ENCODE measurements at regions not wholly inside any gene's neighbourhood (a gene's known extent, or its start where the extent isn't known, plus 50 kb on each side); places are given as distances from the start of the nearest gene placed in this dataset.

DNA sequence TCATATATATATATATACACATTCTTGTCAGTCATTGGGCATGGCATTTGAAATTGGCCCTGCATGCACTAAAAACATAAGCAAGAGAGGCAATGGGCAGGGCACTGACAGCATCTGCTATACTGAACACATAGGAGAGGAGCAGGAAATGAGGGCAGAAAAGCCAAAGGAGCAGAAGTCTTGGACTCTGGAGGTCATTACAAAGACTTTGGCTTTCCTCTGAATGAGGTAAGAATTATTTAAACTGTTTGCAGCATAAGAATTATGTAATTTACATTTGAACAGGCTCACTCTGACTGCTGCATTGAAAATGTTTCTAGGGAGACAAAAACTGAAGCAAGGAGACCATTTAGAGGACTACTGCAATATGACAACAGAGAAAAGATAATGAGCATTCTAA lies 396.5 kb downstream of the PRDM5 start:
- intact Hi-C loops (cut with micrococcal nuclease): no loop called here

DNA sequence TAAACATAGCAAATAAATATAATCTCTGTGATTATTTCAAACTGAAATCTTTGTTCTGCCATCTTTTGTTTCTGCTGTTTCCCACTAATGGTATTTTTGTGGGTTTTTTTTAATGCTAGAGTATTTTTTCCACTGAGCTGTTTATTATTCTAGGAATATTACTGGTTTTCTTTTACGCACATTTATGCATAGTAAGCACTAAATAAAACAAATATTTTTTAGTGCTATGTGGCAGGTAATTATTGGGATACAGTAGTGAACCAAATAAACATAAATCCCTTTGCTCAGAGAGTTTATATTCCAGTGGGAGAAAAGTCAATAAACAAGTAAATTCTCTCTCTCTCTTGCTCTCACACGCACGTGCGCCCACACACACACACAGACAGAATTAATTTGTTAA lies 397.4 kb downstream of the PRDM5 start:
- intact Hi-C loops (cut with micrococcal nuclease): no loop called here

DNA sequence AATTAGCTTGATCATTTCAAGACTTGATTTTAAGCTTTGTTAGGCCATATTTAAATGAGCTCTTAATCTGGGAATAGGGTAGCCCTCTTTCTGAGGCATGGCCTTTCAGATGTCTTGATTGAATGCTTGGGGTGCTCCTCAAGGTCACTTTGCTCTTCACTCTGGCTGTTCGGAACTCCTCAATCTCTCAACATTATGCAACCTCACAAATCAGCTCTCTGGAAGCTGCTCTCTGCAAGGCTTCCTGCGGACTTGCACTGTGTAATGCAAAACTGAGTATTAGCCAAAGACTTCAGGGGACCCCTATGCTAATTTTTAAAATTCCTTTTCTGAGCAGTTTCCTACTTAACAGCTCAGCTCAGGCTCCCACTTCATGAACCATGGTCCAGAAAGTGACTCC lies 398.3 kb downstream of the PRDM5 start:
- intact Hi-C loops (cut with micrococcal nuclease): no loop called here

DNA sequence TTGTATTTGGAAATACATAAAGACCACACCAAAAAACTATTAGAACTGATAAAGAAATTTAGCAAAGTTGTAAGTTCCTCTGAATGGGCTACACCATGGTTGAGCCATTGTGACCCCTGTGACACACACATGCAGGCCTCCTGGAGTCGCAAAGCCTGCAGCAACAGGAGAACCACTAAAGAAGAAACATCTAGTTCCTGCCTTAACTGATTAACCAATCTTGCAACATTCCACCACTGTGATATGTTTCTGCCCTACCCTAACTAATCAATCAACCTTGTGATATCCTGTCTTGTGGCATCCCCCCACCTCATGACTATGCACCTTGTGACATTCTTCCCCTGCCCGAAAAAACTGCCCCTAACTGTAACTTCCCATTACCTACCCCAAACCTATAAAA lies 401.8 kb downstream of the PRDM5 start:
- intact Hi-C loops (cut with micrococcal nuclease): no loop called here

DNA sequence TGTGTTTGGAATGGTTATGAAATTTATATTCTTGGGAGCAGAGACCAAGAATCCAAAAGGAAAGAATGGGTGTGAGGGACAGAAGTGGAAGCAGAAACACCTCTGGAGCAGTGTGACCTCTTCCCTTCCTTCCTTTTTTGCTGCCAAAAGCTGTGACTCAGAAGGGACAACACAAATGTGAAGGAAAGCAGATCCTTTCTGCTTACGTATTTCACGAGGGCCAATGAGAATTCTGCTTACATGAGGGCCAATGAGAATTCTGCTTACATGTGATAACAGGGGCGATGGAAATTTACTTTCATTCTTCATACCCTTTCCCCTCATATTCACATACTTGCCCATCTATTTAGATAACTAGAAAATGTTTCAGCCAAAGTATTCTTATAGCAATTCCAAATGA lies 404.6 kb downstream of the PRDM5 start:
- intact Hi-C loops (cut with micrococcal nuclease): no loop called here

DNA sequence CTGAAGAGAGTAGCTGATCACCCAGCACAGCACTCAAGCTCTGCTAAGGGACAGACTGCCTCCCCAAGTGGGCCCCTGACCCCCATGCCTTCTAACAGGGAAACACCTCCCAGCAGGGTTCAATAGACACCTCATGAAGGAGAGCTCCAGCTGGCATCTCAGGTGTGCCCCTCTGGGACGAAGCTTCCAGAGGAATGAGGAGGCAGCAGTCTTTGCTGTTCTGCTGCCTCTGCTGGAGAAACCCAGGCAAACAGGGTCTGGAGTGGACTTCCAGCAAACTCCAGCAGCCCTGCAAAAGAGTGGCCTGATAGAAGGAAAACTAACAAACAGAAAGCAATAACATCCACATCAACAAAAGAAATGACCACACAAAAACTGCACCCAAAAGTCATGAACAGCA lies 412.8 kb downstream of the PRDM5 start:
- intact Hi-C loops (cut with micrococcal nuclease): no loop called here

DNA sequence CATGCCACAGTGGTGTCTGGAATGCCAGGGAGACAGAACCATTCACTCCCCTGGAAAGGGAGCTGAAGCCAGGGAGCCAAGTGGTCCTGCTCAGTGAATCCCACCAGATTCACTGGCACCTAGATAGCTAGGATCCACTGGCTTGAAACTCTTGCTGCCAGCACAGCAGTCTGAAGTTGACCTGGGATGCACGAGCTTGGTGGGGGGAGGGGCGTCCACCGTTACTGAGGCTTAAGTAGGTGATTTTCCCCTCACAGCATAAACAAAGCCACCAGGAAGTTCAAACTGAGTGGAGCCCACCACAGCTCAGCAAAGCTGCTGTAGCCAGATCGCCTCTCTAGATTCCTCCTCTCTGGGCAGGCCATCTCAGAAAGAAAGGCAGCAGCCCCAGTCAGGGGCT lies 413.3 kb downstream of the PRDM5 start:
- intact Hi-C loops (cut with micrococcal nuclease): no loop called here

DNA sequence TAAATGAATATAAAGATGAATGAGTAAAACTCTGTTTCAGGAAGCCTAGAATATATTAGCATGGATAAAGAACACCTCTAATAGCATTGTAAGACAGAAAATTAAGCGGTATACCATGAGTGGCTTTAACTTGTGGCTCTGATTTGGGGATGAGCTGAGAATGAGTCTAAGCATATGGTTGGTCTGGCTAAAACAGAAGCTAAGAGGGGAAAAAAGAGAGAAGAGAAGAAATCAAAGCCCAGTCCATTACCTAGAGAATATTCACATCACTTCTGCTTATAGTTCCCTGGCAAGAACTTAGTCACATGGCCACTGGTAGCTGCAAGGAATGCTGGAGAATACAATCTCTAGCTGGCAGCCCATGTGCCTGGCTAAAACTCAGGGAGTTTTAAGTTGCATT lies 414.5 kb downstream of the PRDM5 start:
- intact Hi-C loops (cut with micrococcal nuclease): no loop called here

DNA sequence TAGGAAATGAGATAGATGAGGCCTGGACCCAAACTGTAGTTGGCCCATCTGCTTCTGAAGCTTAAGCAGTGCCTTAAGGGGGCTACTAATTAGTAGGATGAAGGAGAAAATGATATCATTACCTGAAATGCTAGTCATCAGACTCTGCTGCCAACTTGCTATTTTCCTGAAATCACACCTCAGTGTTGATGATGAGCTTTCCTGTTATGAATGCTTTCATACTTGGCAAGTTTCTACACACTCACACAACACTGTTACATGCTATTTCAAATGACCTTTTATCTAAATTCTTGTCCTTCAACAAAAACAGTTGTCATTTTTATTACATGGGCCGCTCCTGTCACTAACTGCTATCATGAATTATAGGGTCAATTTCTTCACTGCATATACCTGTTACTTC lies 416.0 kb downstream of the PRDM5 start:
- intact Hi-C loops (cut with micrococcal nuclease): no loop called here

DNA sequence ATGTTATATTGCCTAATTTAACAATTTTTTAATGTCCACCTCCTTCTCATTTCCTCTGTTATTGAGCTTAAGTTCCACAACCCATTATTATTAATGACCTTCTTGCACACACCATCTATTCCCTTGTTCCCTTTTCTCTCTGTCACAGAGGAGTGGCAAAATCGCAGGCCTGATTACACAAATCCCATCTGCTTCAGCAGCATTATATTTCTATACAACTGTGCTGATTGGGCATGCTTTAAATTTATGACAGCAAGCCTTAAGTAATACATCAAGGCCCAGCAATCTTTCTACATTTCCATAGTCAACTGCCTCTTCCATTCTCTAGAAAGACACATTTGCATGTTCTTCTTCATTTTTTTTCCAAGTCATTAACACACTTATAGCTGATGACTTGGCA lies 423.8 kb downstream of the PRDM5 start:
- intact Hi-C loops (cut with micrococcal nuclease): no loop called here

DNA sequence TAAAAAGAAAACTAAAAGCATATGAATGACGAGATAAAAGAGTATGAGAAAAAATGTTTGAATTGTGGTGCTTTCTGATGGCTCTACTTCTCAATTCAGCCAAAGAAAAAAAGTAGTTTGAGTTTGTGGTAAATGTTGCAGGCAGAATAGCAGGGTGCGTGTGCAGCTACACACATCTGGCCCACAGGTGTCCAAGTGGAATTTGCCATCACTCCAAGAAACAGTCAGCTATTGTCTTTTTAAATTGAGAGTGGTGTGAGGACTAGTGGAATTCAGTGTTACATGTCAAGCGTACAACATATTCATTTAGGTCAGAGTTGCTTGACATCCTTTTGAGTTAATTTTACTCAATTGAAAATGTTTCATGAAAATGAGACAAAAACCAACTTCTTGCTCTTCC lies 424.8 kb upstream of the MAD2L1 start:
- intact Hi-C loops (cut with micrococcal nuclease): no loop called here

DNA sequence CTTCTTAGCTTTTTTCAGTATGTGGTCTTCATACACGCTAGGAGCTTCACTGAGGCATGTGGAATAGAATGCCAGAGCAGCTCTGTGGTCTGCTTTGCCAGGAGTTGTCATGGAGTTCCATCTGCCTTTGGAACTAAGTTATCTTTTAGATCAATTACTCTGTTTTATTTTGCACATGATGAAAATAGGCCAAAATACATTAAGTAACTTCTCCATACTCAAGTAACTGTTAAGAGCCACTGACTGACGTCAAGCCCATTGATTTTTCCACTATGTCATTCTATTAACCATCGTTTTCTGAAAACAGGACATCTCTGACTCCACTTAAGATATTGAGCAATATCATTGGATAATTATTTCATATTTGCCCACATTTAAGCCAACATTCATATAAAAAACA lies 415.1 kb upstream of the MAD2L1 start:
- intact Hi-C loops (cut with micrococcal nuclease): no loop called here

DNA sequence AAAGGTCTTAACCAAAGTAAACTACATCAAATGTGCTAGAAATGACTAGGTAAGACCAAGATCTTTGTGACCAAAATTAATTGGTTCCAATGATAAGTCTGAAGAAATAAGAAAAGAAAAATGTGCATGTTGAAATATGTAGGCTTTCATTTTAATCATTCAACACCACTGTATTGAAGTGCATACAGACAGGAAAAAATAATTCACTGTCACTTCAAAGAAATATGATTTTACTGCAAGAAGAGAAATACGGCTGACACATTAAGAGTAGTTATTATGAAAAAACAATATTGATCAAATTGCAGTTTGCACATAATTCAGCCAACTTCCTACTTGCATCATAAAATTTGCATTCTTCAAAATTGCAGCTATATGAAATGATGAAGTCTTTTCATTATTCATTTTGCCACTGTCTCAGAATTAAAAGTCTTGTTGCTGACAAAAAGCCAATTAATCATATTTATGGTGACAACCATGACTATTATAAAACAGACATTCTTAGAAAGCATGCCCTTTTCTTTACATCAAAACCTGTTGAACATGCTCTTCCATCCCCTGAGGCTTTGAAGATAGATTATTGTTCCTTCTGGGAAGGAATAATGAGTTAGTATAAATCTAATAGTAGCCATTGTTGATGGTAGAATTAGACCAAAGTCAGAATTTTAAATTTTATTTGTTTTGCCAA lies 405.9 kb upstream of the MAD2L1 start:
- intact Hi-C loops (cut with micrococcal nuclease): no loop called here

DNA sequence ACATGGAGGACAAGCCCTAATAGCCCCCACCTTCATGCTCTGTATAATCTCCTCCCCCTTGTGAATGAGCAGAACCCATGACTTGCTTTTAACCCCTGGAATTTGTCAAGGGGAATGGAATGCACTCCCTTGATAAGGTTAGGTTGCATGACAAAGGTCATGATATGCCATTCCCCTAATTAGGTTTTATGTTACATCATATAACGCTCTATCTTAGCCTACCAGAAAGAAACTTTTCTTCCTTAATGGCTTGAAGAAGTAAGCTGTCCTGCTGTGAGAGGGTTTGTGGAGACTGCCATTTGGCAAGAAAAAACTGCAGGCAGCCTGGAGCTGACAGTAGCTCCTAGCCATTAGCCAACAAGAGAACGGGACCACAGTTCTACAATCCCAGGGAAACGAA lies 399.8 kb upstream of the MAD2L1 start:
- intact Hi-C loops (cut with micrococcal nuclease): no loop called here

DNA sequence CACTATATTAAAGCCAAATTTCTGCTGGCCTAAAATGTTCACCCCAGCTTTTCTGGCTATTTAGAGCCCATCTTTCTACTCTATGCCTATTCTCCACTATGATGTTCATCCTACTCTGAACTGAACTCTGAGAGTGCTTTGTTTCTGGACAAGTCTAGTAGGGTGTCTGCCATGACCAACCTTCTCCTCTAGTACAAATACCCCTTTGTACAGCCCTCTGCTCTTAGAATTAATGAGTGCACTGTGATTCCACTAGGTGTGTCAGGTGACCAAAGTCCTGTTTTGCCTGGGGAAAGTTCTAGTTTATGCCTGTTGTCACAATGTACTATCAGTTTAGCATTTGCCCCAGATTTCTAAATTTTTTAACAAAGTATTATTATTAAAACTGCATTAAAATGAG lies 388.1 kb upstream of the MAD2L1 start:
- intact Hi-C loops (cut with micrococcal nuclease): no loop called here

DNA sequence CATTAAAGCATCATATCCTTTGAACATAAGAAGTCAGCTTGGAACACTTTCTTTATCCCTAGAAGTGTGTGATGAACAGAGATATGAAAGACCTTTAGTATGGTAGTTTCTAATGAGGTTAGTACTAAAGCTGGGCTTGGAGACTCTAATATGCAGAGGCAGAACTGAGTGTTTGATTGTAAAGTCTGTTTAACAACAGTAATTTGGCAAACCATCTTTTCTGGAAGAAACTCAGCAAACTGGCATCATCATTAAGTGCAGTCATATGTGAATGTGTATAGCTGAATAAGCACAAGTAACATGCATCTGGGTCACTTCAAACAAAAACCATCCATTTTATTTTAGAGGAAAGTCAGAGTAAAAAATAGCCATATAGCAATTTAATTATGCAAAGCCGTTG lies 385.9 kb upstream of the MAD2L1 start:
- intact Hi-C loops (cut with micrococcal nuclease): no loop called here

DNA sequence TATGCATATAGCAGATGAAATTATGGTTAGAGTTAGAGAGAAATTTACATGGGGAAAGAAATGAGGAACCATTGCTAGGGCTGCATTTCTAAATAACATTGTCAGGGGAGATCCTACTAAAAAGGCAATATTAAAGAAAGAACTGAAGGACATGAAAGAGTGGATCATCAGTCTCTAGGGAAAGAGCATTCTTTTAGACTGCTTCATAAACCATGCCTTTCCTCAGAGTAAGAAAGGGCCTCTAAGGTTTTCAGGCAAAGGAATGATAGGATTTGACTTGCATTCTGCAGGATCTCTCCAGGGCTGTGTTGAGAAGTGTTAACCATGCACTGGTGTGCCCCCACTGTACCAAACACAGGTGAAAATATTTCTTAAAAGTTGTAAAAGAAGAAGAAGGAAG lies 385.4 kb upstream of the MAD2L1 start:
- intact Hi-C loops (cut with micrococcal nuclease): no loop called here

DNA sequence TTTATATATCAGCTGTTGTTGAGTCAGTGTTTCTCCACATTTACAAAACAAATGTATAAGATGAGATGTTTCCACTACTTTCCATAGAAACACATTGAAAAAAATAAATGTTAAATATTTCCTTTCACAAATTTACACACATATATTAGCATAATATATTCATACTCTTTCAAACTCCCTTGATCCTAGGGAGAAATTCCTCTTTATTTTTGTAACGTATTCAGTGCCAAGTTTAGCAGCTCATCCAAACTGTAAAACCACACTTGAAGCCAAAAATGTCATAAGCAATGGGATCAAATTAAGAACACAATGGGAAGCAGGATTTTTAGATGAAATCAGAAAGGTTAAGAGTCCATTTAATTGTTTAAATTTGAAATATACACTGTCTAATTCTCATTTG lies 381.1 kb upstream of the MAD2L1 start:
- intact Hi-C loops (cut with micrococcal nuclease): loop anchor here (2.0 to 10.0 kb wide), 3 partner anchors 627 to 1147 kb away; partner anchors contain the start of gene NDNF

DNA sequence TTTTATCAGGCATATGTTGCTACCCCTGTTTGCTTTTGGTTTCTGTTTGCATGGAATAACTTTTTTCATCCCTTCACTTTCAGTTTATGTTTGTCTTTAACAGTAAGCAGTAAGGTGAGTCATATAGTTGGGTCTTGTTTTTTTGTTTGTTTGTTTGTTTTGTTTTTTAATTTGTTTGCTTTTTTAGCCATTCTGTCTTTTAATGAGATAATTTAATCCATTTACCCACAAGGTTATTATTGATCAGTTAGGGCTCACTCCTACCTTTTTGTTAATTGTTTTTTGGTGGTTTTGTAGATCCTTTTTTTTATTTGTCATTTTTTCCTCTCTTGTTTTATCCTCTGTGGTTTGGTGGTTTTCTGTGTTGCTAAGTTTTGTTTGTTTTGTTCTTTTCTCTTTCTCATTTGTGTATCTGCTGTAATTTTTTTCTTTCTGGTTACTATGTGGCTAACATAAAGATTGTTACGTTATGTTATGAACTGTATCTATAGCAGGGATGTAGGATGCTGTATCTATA lies 379.5 kb upstream of the MAD2L1 start:
- intact Hi-C loops (cut with micrococcal nuclease): loop anchor here (1.0 to 10.0 kb wide), 4 partner anchors 629 to 1145 kb away; partner anchors contain the start of gene NDNF

DNA sequence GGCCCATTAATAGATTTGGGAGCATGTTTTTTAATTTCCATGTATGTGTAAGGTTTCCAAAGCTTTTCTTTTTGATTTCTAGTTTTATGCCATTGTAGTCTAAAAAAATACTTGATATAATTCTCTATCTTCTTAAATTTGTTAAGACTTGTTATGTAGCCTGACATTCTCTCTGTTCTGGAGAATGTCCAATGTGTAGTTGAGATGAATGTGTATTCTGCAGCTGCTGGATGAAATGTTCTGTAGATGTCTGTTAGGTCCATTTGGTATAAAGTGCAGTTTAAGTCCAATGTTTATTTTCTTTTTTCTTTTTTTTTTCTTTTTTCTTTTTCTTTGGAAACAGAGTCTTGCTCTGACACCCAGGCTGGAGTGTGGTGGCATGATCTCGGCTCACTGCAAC lies 378.5 kb upstream of the MAD2L1 start:
- intact Hi-C loops (cut with micrococcal nuclease): loop anchor here (5.0 to 10.0 kb wide), 2 partner anchors 630 to 747 kb away; partner anchors contain the start of gene NDNF

DNA sequence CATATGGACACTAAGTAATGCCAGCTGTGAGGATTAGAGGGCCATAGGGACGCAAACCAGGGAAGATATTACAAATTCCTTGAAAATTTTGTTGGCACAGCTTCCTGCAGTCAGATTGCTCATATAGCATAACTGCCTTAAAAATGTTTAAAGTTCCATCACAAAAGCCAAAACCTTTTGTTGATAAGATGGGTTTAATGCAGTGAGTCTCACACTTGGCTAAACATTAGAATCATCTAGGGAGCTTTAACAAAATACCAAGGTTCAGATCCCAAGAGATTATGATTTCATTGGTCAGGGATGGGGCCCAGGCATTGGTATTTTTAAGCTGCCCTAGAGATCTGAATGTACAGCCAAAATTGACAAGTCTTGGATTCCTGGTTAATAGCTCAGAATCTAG lies 376.5 kb upstream of the MAD2L1 start:
- intact Hi-C loops (cut with micrococcal nuclease): loop anchor here (10.0 kb wide), 1 partner anchor 632 kb away; the partner anchor contains the start of gene NDNF

DNA sequence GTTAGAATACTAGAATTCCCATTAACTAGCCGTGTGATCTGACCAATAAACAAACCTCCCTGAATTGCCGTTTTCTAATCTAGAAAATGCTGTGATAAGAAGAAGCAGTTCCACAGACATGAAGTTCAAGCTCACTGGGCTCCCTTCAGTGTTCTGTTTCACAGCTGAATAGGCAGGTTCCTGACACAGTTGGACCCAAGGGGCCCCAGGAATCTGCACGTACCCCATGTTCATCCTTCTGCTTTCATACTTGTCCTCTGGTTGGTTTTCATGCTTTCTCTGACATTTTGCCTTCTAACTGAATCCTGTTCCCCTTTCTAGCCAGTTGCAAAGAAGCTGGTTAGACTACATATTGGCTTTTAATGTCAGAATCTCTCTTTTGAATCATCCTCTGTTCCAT lies 374.1 kb upstream of the MAD2L1 start:
- intact Hi-C loops (cut with micrococcal nuclease): loop anchor here (10.0 kb wide), 1 partner anchor 634 kb away; the partner anchor contains the start of gene NDNF

DNA sequence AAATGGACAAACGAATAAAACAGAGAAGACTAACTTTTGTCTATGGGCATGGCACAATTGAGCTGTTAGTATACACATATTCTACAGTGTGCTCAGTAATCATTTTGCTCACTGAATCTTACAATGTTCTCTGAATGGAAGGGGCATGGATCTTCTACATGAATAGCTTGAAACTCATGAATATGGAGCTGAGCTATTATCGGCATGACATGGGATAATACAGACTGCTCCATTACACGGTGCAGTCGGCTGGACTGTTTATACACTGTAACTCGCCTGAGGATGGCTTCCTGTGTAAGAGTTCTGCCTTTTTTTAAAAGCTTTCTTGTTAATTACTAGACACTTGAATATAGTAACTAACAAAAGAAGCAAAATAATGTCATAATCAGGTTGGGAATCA lies 368.5 kb upstream of the MAD2L1 start:
- intact Hi-C loops (cut with micrococcal nuclease): no loop called here

All from T-helper 1 cell treated with Interleukin-12 subunit alpha and Interleukin-12 subunit beta and Interleukin-4 antibody, amounts not matched to agents 30 ng/mL and 1 ng/mL, for 36 hours (primary cell).